ENCODE measurements at regions not wholly inside any gene's neighbourhood (a gene's known extent, or its start where the extent isn't known, plus 50 kb on each side); places are given as distances from the start of the nearest gene placed in this dataset.

- TF ChIP-seq CTCF (IDR thresholded peaks at IDR 0.05; ENCODE audit: borderline replicate concordance, insufficient read depth, low read depth, low read length), result no peak
- H3K4me3 ChIP-seq (ENCODE audit: low read depth, low read length), result no peak overlapping the region
Measured at GRCh38 chr15:95226835-95227234, 995.5 kb downstream of the MCTP2 start.

GRCh38 chr15:95227235-95227634 lies 995.9 kb downstream of the MCTP2 start:
- no peak overlapping the region for H3K4me3 ChIP-seq (ENCODE audit: low read depth, low read length)
- no peak for TF ChIP-seq CTCF (IDR thresholded peaks at IDR 0.05; ENCODE audit: borderline replicate concordance, insufficient read depth, low read depth, low read length)

GRCh38 chr15:95228856-95229555 lies 997.6 kb downstream of the MCTP2 start:
- TF ChIP-seq CTCF (IDR thresholded peaks at IDR 0.05; ENCODE audit: borderline replicate concordance, insufficient read depth, low read depth, low read length), result no peak
- no peak overlapping the region for H3K4me3 ChIP-seq (ENCODE audit: low read depth, low read length)

GRCh38 chr15:95235033-95235432 lies 1003.7 kb downstream of the MCTP2 start:
- no peak for TF ChIP-seq CTCF (IDR thresholded peaks at IDR 0.05; ENCODE audit: borderline replicate concordance, insufficient read depth, low read depth, low read length)
- no peak overlapping the region for H3K4me3 ChIP-seq (ENCODE audit: low read depth, low read length)

- H3K4me3 ChIP-seq (ENCODE audit: low read depth, low read length), result no peak overlapping the region
- no peak for TF ChIP-seq CTCF (IDR thresholded peaks at IDR 0.05; ENCODE audit: borderline replicate concordance, insufficient read depth, low read depth, low read length)
Measured at GRCh38 chr15:95247071-95247984, 1016.0 kb downstream of the MCTP2 start.

GRCh38 chr15:95249524-95249923 lies 1018.2 kb downstream of the MCTP2 start:
- H3K4me3 ChIP-seq (ENCODE audit: low read depth, low read length), result no peak overlapping the region
- TF ChIP-seq CTCF (IDR thresholded peaks at IDR 0.05; ENCODE audit: borderline replicate concordance, insufficient read depth, low read depth, low read length), result no peak
